ENCODE measurements at regions not wholly inside any gene's neighbourhood (a gene's known extent, or its start where the extent isn't known, plus 50 kb on each side); places are given as distances from the start of the nearest gene placed in this dataset.
A peak's percentile ranks its signal among the peaks of the same experiment; 100 is the strongest.

DNA sequence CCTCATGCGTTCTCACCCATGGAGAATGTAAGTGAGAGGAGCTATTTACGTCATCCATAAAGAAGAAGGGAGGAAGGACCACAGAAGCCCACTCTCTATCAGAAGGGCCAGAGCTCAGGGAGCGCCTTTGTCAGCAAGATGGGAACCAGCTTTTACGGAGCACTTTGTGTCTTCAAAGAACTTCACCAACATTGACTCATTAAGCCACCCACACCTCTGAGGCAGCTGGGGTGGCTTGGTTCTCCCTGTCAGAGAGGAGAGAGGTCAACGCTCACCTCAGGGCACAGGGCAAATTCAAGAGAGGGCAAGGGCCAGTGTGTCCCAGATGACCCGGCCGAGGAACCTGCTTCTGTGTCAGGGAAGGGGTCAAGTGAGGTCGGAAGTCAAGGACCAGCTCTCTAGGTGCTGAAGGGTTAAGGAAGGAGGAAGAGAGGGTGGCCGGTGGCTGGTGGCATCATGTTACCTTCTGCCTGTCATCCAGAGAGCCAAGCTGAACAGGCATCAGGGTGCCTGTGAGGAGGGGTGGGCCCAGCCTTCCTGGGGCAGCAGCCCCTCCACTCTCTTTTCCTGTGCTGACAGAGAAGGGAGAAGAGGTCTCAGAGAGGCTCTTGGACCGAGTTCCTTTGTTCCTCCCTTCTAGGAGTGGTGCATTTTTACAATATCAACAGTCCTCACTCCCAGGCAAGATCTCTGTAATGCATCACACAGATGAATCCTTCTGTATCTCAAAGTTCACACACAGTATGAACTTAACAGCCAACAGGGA lies 109.0 kb downstream of the ETS2 start:
- Histone ChIP-seq H3K27ac (ENCODE audit: low read depth, low read length) (peak overlapping the region; percentile 53), H3K4me1 (ENCODE audit: control insufficient read depth, insufficient read depth, low read length) (peaks cover 18% of the 10 kb centered on the region), H3K36me3 (ENCODE audit: control insufficient read depth, insufficient read depth, low read length) (no peaks in the 10 kb centered on the region), H3K9ac (ENCODE audit: low read length) (peak overlapping the region; percentile 12), H3K27me3 (ENCODE audit: control insufficient read depth, insufficient read depth, low read length) (no peaks in the 10 kb centered on the region), H3K4me3 (ENCODE audit: low read length) (no peak overlapping the region)

DNA sequence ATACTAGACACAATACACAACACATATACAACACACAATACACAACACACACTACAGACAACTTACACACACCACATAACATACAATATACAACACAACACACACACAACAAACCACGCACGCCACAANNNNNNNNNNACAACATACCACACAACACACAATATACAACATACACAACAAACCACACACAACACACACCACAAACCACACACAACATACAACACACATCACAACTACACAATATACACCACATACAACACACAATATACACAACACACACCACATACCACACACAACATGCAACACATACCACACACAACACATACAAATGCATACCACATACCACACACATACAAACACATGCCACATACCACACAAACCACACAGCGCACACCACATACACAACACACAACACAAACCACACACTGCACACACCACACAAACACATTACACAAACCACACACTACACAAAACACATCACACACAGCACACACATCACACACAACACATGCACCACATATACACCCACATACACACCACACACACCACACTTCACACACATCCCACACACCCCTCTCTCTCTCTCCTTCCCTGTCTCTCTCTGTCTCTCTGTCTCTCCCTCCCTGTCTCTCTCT lies 108.3 kb downstream of the ETS2 start:
- Histone ChIP-seq H3K4me1 (ENCODE audit: control insufficient read depth, insufficient read depth, low read length) (peaks cover 18% of the 10 kb centered on the region), H3K27me3 (ENCODE audit: control insufficient read depth, insufficient read depth, low read length) (no peaks in the 10 kb centered on the region), H3K36me3 (ENCODE audit: control insufficient read depth, insufficient read depth, low read length) (no peaks in the 10 kb centered on the region), H3K9ac (ENCODE audit: low read length) (no peak overlapping the region), H3K4me3 (ENCODE audit: low read length) (peak overlapping the region; percentile 42), H3K27ac (ENCODE audit: low read depth, low read length) (peak overlapping the region; percentile 81)

DNA sequence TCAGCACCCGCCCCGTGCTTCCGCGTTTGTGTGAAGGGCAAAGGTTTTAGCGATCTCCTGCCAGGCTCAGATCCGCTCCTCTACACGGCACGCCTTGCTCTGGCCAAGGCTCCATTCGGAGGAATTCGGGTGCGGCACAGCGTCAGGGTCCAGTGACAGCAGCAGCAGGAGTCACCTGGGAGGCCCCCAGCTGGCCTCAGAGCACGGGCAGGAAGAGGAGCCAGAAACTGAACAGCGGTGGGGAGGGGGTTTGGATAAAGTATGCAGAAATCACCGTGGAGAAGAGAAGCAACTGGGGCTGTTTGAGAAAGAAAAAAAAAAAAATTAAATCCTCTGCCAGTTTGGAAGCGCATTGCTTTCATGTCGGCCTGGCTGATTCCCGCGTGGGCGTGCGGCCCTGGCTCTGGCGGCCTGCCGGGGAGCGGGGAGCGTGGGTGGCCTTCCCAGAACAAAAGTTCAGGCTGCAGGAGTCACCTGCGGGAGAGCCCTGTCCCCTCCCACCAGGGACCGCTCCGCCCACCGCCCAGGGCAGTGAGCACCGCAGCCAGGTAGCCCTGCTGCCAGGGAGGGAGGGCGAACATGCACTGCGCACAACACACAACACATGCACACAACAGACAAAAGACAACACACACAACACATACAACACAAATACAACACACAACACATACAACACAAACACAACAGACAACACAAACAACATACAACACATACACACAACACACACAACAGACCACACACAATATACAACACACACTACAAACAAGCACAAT lies 107.6 kb downstream of the ETS2 start:
- Histone ChIP-seq H3K4me3 (ENCODE audit: low read length) (peak overlapping the region; percentile 42), H3K9ac (ENCODE audit: low read length) (peak overlapping the region; percentile 16), H3K4me1 (ENCODE audit: control insufficient read depth, insufficient read depth, low read length) (peaks cover 18% of the 10 kb centered on the region), H3K27me3 (ENCODE audit: control insufficient read depth, insufficient read depth, low read length) (no peaks in the 10 kb centered on the region), H3K36me3 (ENCODE audit: control insufficient read depth, insufficient read depth, low read length) (no peaks in the 10 kb centered on the region), H3K27ac (ENCODE audit: low read depth, low read length) (peak overlapping the region; percentile 81)

DNA sequence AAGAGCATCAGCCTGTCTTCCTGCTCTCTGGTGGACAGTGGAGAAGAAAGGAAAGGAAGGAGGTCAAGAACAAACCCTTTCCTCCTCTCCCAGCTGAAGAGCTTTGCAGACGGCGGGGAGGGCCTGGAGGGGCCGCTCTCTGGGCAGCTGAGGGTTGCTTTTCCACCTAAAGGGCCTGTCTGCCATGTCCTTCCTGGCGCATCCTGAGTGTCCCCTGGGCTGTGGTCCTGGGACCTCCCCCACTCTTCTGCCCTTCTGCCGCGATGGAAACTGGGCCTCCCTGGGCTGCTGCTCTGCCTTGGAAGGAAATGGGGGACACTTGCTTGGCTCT lies 107.0 kb downstream of the ETS2 start:
- H3K4me1 ChIP-seq (ENCODE audit: control insufficient read depth, insufficient read depth, low read length) = peaks cover 20% of the 10 kb centered on the region
- H3K27me3 ChIP-seq (ENCODE audit: control insufficient read depth, insufficient read depth, low read length) = no peaks in the 10 kb centered on the region
- peak overlapping the region; percentile 81 for H3K27ac ChIP-seq (ENCODE audit: low read depth, low read length)
- H3K4me3 ChIP-seq (ENCODE audit: low read length) = peak overlapping the region; percentile 42
- H3K9ac ChIP-seq (ENCODE audit: low read length) = peak overlapping the region; percentile 16
- H3K36me3 ChIP-seq (ENCODE audit: control insufficient read depth, insufficient read depth, low read length) = no peaks in the 10 kb centered on the region

DNA sequence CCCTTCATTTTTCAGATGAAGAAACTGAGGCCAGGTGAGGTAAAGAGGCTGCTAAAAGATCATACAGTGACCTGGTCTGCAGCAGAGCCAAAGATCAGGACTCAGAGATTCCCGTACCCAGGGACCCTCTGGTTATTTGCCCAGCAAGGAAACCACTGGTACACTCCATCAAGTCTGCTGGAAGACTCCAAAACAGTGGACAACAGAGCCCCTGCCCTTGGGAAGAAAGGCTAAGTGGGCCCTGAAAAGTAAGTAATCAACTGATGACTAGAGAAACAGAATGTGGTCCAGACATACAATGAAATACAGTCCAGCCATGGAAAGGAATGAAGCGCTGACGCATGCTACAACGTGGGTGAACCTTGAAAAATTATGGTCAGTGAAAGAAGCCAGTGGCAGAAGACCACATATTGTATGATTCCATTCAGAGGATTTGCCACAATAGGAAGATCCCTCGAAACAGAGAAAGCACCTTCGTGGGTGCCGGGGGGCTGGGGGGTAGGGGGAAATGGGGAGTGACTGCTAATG lies 106.4 kb downstream of the ETS2 start:
- Histone ChIP-seq H3K4me1 (ENCODE audit: control insufficient read depth, insufficient read depth, low read length) (peaks cover 25% of the 10 kb centered on the region), H3K4me3 (ENCODE audit: low read length) (no peak overlapping the region), H3K27ac (ENCODE audit: low read depth, low read length) (peak overlapping the region; percentile 81), H3K9ac (ENCODE audit: low read length) (no peak overlapping the region), H3K27me3 (ENCODE audit: control insufficient read depth, insufficient read depth, low read length) (no peaks in the 10 kb centered on the region), H3K36me3 (ENCODE audit: control insufficient read depth, insufficient read depth, low read length) (no peaks in the 10 kb centered on the region)

DNA sequence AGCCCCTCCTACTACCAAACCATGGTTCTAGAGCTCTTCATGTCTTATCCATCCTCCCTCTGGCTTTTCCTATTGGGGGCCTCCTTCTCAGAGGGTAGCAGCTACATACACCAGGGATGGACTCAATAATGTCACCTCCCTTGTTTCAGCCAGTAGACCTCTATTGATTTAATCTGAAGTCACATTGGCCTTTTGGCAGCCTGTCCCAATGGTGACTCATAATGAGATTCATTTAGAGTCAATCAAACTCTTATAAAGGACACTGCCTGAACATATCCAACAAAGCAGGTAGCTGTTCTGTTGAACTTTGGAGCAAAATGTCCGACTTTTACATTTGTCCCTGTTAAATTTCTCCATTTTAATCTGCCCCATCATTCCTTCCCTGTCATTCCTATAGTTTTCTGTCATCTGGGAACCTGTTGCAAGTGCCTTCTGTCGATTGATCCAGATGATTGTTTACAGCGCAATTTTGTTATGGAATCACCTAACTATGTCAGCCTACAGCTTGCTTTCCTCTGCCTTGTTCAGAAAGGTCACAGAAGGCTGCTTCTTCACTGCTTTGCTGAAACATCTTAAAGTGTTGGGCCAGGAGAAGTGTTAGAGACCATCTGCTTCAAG lies 105.9 kb downstream of the ETS2 start:
- H3K27ac ChIP-seq (ENCODE audit: low read depth, low read length) = no peak overlapping the region
- no peaks in the 10 kb centered on the region for H3K27me3 ChIP-seq (ENCODE audit: control insufficient read depth, insufficient read depth, low read length)
- H3K9ac ChIP-seq (ENCODE audit: low read length) = no peak overlapping the region
- no peaks in the 10 kb centered on the region for H3K36me3 ChIP-seq (ENCODE audit: control insufficient read depth, insufficient read depth, low read length)
- peaks cover 29% of the 10 kb centered on the region for H3K4me1 ChIP-seq (ENCODE audit: control insufficient read depth, insufficient read depth, low read length)
- H3K4me3 ChIP-seq (ENCODE audit: low read length) = no peak overlapping the region

DNA sequence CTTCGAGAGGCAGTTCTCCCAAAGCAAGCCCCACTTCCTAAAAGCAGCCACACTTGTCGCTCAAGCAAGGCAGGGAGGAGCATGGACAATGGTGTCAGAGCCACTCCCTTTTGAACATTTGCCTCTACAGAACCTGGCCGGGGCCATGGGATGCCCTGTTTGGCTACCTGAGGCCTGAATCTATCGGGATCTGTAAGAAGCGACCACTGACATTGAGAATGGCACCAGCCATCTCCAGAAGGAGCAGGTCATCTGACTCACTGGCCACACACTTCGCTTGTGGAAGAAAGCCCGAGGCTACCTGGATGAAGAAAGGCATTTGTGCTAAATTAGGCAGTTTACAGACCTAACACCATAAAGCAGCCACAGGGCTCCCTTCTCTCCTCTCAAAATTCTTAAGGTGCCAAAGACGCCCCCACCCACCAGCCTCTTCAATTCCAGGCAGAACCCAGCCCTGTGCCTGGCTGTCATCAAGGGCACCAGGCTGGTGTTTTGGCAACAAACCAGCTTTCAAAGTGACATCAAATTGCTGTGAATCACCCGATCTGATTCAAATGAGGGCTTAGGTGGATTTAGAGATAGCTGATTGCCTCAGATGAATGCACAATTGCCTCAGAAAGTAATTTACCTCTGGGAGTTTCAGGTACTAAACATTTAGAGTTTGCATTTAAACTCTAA lies 104.8 kb downstream of the ETS2 start:
- peaks cover 30% of the 10 kb centered on the region for H3K4me1 ChIP-seq (ENCODE audit: control insufficient read depth, insufficient read depth, low read length)
- no peak overlapping the region for H3K9ac ChIP-seq (ENCODE audit: low read length)
- H3K36me3 ChIP-seq (ENCODE audit: control insufficient read depth, insufficient read depth, low read length) = no peaks in the 10 kb centered on the region
- peak overlapping the region; percentile 7 for H3K27ac ChIP-seq (ENCODE audit: low read depth, low read length)
- H3K4me3 ChIP-seq (ENCODE audit: low read length) = no peak overlapping the region
- H3K27me3 ChIP-seq (ENCODE audit: control insufficient read depth, insufficient read depth, low read length) = no peaks in the 10 kb centered on the region

DNA sequence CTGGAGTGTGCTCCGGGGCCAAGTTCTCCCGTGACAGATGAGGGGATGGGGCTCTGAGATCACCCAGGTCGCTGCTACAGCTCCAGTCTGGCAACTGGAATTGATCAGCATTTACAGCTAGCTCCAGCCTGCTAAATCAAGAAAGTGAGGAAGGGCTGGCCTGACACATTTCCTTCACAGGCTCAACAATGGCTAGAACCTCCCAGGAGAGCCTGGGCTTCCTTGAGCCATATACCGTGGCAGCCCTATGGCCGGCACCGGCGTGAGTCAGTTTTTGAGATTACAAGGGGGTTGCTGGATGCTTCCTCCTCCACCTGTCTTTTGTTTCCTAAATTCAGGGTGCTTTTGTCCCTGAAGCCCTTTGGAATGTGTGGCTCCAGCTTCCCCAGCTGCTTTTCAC lies 104.2 kb downstream of the ETS2 start:
- Histone ChIP-seq H3K4me3 (ENCODE audit: low read length) (no peak overlapping the region), H3K27me3 (ENCODE audit: control insufficient read depth, insufficient read depth, low read length) (no peaks in the 10 kb centered on the region), H3K27ac (ENCODE audit: low read depth, low read length) (peak overlapping the region; percentile 7), H3K36me3 (ENCODE audit: control insufficient read depth, insufficient read depth, low read length) (no peaks in the 10 kb centered on the region), H3K4me1 (ENCODE audit: control insufficient read depth, insufficient read depth, low read length) (peaks cover 29% of the 10 kb centered on the region), H3K9ac (ENCODE audit: low read length) (no peak overlapping the region)

DNA sequence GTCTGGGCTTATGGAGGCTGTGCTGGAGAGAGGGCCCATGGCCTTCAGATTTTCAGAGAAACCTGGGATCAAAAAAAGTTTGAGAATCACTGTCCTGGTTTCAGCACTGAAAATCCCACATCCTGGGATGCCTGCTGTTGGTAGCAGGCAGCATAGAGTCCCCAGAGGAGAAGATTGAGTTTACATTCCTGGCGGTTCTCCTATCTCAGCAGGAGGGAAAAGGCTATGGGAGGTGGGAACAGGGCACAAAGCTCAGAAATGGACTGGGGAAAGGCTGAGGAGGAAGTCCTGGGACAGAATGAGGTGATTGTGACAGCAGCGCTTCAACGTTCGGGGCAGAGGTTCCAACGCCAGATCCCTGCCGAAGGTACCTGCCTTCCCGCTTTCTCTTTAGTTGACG lies 103.4 kb downstream of the ETS2 start:
- Histone ChIP-seq H3K27me3 (ENCODE audit: control insufficient read depth, insufficient read depth, low read length) (no peaks in the 10 kb centered on the region), H3K4me3 (ENCODE audit: low read length) (no peak overlapping the region), H3K27ac (ENCODE audit: low read depth, low read length) (no peak overlapping the region), H3K36me3 (ENCODE audit: control insufficient read depth, insufficient read depth, low read length) (no peaks in the 10 kb centered on the region), H3K4me1 (ENCODE audit: control insufficient read depth, insufficient read depth, low read length) (peaks cover 22% of the 10 kb centered on the region), H3K9ac (ENCODE audit: low read length) (no peak overlapping the region)

DNA sequence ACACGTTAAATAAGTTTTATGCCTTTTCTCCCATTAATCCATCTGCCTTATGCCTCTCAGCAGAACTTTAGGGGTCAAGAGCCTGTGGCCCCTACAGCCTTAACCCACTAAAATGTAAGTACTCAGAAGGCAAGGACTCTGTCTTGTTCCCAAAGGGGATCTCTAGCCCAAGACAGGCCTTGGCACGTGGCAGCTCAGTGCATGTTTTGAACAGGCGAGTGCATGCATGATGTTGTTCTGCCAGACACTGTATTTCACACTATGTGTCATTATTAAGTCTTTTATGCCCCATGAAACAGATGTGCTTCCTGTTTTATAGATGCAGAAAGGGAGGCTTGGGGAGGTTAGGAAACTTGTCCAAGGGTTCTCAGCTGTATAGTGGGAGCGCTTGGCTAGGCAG lies 102.8 kb downstream of the ETS2 start:
- no peak overlapping the region for H3K4me3 ChIP-seq (ENCODE audit: low read length)
- no peaks in the 10 kb centered on the region for H3K27me3 ChIP-seq (ENCODE audit: control insufficient read depth, insufficient read depth, low read length)
- H3K36me3 ChIP-seq (ENCODE audit: control insufficient read depth, insufficient read depth, low read length) = no peaks in the 10 kb centered on the region
- H3K4me1 ChIP-seq (ENCODE audit: control insufficient read depth, insufficient read depth, low read length) = peaks cover 20% of the 10 kb centered on the region
- no peak overlapping the region for H3K9ac ChIP-seq (ENCODE audit: low read length)
- H3K27ac ChIP-seq (ENCODE audit: low read depth, low read length) = no peak overlapping the region

DNA sequence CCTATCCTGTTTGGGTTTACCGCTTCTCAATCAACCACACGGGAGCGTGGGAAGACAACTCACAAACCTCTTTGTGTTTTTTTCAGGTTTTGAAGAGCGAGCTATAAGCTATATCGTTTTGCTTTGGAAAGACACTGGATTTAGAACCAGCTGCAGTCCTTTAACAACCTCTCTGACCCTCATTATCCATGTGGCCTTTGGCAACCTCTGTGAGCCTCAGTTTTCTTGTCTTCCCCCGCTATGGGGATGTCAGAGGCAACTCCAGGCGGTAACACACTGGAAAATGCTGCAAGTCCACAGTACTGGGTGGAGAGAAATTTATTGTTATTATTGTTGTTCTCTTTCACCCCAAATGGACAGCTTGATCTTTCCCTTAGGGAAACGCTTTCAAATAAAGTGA lies 100.0 kb downstream of the ETS2 start:
- Histone ChIP-seq H3K4me1 (ENCODE audit: control insufficient read depth, insufficient read depth, low read length) (peaks cover 11% of the 10 kb centered on the region), H3K27me3 (ENCODE audit: control insufficient read depth, insufficient read depth, low read length) (no peaks in the 10 kb centered on the region), H3K27ac (ENCODE audit: low read depth, low read length) (peak overlapping the region; percentile 15), H3K36me3 (ENCODE audit: control insufficient read depth, insufficient read depth, low read length) (no peaks in the 10 kb centered on the region), H3K9ac (ENCODE audit: low read length) (no peak overlapping the region), H3K4me3 (ENCODE audit: low read length) (no peak overlapping the region)

DNA sequence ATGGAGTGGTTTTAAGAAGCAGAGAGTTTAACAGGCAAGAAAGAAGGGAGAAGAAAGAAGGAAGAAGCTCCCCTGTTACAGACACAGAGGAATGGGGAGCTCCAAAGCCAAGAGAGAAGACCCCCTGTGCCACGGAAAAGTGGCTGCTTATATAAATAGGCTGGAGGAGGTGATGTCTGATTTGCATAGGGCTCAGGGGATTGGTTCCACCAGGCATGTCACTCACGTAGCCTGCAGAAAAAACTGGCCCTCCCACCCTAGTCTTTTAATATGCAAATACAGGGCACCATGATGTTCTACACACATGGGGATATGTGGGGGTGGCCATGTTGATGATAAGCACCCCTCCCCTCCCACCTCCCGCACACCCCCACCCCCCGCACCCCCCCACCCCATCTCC lies 99.6 kb downstream of the ETS2 start:
- no peak overlapping the region for H3K4me3 ChIP-seq (ENCODE audit: low read length)
- peaks cover 11% of the 10 kb centered on the region for H3K4me1 ChIP-seq (ENCODE audit: control insufficient read depth, insufficient read depth, low read length)
- H3K27ac ChIP-seq (ENCODE audit: low read depth, low read length) = no peak overlapping the region
- H3K9ac ChIP-seq (ENCODE audit: low read length) = no peak overlapping the region
- no peaks in the 10 kb centered on the region for H3K36me3 ChIP-seq (ENCODE audit: control insufficient read depth, insufficient read depth, low read length)
- no peaks in the 10 kb centered on the region for H3K27me3 ChIP-seq (ENCODE audit: control insufficient read depth, insufficient read depth, low read length)

All from rectal smooth muscle tissue (tissue), 1 donor.